GM21528 (cell line): ENCODE measurements at regions not wholly inside any gene's neighbourhood (a gene's known extent, or its start where the extent isn't known, plus 50 kb on each side); places are given as distances from the start of the nearest gene placed in this dataset.
"Not testable (repeated sequence)": the region's sequence is repeated elsewhere in the genome, so short reads cannot be mapped to it uniquely, and the experiment has no call there.

Source experiments
- ATAC-seq: cut with Tn5 transposase; IDR thresholded peaks from one replicate; pipeline ENCODE4 v1.9.1; 2021; ENCODE audit warnings: mild to moderate bottlenecking, moderate library complexity; ENCODE audit not compliant: unreplicated experiment, low FRiP score

DNA sequence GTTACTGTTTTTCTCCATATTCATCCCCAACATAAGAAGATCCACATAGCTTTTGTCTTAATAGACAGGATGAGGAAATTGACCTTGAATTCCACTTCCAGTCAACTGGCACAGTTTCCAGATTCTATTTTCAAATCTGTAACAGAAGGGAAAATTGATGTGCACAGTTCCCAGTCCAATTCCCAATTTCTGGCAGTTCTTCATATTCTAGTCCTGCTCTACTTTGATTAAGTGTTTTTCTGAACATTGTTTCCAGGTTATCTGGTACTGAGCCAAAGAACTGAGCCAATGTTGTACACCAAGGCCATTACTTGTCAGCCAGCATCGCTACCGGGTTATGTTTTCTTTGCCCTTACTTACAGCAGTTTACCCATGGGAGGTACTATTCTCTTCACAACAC lies 1755.4 kb downstream of the PLA2G4A start:
- no peak for ATAC-seq

DNA sequence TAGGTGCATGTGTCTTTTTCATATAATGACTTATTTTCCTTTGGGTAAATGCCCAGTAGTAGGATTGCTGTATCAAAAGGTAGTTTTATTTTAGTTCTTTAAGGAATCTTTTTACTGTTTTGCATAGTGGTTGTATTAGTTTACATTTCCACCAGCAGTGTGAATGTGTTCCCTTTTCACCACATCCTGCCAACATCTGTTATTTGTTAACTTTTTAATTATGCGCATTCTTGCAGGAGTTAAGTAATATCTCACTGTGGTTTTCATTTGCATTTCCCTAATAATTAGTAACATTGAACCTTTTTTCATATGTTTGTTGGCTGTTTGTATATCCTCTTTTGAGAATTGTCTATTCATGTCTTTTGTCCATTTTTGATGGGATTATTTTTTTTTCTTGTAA lies 1761.9 kb downstream of the PLA2G4A start:
- ATAC-seq, result no peak

DNA sequence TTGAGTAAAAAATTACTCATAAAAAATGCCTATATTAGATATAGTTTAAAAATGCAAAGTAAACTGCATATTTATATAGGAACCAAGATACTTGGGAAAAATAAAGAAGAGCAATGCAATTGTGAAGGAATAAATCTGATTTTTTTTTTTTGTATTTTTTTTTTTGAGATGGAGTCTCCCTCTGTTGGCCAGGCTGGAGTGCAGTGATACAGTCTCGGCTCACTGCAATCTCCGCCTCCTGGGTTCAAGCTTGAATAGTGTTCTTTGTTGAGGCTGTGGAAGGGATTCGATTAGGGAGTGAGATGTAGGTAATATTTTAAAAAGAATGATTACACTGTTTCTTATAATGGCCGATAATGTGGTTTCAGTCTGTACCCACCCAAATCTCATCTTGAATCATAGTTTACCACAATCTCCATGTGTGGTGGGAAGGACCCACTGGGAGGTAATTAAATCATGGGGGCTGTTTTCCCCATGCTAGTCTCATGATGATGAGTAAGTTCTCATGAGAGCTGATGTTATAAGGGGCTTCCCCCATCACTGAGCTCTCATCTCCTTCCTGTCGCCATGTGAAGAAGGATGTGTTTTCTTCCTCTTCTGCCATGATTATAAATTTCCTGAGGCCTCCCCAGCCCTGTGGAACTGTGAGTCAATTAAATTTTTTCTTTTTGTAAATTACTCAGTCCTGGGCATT lies 1765.9 kb downstream of the PLA2G4A start:
- no peak for ATAC-seq

DNA sequence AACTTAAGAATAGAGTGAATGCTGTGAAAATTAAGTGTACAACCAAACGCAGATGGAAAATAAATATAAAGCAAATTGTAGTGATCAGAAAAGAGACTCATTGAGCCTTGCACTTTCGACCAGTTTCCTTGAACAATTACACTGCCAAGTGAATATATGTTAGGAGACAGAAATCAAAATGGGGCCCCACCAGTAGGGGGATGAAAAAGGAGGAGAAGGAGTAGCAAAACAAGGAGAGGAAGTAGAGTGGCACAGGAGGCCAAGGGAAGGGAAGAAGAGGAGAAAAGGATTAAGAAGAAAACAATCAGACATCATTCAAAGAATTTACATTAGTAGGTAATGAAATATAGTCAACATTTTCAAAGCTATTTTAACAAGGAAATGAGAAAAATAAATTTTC lies 1770.6 kb downstream of the PLA2G4A start:
- ATAC-seq, result no peak

DNA sequence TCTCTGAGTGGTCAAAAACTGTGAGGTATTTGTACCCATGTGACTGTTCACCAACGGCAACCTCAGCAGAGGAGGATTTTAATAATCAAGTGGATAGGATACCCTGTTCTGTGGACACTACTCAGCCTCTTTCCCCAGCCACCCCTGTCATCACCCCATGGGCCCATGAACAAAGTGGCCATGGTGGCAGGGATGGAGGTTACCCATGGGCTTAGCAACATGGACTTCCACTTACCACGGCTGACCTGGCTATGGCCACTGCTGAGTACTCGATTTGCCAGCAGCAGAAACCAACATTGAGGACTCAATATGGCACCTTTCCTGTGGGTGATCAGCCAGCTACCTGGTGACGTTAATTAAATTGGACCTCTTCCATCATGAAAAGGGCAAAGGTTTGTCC lies 1782.7 kb downstream of the PLA2G4A start:
- ATAC-seq, result no peak

DNA sequence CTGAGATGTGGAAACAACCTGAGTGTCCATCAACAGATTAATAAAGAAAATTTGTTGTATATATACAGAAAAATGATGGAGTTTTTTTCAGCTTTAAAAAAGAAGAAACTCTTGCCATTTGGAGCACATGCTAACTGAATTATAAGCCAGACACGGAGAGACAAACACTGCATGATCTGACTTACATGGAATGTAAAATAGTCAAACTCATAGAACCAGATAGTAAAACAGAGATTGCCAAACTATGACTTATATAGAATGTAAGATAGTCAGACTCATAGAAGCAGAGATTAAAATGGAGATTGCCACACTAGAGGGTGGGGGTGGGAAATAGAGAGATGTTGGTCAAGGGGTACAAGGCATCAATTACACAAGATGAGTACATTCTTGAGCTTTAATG lies 1786.6 kb downstream of the PLA2G4A start:
- no peak for ATAC-seq

DNA sequence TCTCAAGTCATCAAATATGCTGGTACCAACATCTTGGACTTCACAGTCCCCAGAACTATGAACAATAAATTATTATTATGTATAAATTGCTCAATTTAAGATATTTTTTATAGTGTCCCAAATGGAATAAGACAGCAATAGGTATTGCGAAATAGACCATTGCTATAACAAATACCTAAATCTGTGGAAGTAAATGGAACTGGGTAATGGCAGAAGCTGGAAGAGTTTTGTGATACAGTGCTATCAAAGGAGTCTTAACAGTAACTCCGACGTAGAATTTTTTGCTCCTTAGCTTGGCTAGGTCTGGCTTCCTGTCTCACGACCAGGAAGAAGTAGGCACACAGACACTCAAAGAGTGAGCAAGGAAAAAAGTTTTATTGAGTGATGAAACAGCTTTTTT lies 1791.5 kb downstream of the PLA2G4A start:
- ATAC-seq, result no peak

DNA sequence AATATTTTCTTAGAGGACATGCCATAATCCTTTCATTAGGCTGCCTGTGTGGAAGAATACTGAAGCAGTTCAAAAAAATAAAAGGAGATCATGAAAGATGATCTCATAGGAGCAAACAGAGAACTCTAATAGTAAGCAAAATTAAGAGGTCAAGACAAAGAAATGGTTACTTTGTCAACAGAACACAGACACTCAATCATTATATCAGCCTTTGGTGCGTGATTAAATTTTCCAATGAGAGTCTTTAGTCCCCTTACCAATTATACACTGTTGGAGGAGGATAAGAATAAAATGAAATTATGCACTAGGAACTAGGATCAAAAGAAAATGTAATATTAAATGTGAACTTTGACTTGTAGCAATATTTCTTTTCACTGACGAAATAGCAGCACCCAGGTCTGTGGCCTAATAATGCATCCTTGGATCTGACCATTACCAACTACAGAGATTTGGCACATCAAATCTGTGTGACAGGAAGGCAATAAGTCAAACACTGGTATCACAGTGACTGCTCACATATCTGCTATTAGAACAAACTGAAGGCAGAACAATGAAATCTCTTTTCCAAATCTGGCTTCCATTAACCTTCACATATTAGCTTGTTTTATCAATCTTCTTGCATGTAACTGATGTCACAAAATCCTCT lies 1812.9 kb downstream of the PLA2G4A start:
- ATAC-seq, result no peak

DNA sequence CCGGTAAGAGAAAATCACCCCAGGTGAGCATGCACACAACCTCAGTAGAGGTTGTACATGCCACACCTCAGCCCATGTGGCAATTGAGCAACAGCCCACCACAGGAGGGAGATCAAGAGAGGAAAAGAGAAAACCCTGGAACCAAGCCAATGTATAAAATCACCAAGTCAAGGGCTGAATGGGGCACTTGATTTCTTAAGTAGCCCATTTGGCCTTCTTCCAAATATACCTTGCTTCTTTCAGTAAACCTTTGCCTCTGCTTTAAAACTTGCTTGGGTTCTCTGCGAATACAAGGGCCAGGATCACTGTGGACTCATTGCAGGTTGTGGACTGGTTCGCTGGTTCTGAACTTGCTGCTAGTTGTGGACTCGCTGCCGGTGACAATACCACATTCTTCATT lies 1814.0 kb downstream of the PLA2G4A start:
- ATAC-seq, result no peak

DNA sequence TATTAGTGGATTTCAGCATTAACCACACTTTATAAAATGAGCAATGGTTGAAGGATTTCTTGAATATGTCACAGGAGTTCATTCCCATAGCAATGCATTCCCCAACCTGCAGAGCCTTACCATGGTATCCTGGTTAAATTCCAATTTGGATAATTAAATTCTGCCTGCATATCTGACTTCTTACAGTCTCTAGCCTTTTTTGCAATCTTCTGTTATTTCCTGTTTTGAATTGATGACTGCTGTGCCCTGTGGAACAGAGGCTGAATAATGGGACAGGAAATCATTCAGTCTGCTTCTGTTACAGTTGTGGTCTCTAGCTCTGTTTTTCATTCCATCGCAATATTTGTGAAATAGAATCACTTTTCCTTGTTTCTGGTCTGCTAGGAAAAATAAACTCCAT lies 1823.9 kb downstream of the PLA2G4A start:
- no peak for ATAC-seq

DNA sequence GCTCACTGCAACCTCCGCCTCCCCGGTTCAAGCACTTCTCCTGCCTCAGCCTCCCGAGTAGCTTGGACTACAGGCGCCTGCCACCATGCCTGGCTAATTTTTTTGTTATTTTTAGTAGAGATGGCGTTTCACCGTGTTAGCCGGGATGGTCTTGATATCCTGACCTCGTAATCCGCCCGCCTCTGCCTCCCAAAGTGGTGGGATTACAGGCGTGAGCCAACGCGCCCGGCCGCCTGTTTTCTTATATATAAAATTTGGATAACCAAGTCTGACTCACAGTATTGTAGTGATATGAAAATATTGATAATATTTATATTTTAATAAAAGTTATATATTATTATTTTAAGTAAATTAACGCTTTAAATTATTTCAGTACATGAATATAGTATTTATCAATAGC lies 1821.7 kb downstream of the BRINP3 start:
- not testable (repeated sequence) for ATAC-seq

DNA sequence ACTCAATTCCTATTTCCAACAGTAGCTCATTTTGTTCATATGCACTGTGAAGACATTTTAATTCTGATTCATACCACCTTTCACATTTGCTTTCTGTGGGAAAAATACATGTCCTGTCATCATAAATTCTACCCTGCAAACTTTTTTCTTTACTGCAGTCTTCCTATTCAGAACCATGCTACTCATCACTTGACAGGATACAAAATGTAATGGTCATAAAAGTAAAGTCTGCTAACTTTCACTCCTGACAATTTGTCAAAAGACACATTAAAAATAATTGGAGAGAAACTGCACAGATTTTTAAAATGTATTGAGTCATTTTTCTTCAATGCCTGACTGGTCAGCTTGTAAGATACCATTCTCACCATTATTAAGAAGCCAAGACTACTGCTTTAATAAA lies 1817.1 kb downstream of the BRINP3 start:
- ATAC-seq, result no peak

DNA sequence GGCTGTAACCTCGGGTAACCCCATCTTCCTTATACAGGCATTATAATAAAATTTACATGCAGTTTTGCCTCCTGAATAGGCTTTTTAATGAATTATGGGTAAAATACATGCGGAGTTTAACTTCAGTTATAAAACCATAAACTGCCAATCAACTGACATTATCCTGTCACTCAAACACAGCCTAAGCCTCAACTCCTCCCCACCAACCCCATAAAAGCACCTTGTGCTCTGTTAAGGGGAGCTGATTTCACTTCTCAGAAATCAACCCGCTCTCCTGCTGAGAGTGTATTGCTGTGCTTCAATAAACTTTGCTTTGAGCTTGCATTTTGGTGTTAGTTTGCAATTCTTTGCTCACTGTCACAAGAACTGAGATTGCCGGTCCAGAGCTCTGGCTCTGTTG lies 1812.2 kb downstream of the BRINP3 start:
- ATAC-seq, result no peak

DNA sequence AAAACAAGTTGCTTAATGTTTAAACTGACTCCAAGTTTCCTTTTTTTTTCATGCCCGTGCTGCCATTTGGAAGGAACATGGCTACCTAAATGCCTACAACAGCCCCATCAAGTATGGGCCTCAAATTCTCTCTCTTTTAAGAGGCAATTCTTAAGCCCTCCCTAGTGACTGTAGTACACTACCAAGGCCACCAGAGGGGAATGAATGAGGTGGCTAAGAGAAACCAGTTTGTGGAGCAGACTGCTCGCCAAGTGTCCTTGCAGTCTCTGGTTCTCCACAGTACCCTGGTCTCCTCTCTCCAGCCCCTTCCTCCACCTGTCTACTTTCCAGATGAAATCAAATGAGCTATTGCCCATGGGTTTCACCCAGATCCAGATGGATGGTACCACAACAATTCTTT lies 1809.6 kb downstream of the BRINP3 start:
- ATAC-seq, result no peak

DNA sequence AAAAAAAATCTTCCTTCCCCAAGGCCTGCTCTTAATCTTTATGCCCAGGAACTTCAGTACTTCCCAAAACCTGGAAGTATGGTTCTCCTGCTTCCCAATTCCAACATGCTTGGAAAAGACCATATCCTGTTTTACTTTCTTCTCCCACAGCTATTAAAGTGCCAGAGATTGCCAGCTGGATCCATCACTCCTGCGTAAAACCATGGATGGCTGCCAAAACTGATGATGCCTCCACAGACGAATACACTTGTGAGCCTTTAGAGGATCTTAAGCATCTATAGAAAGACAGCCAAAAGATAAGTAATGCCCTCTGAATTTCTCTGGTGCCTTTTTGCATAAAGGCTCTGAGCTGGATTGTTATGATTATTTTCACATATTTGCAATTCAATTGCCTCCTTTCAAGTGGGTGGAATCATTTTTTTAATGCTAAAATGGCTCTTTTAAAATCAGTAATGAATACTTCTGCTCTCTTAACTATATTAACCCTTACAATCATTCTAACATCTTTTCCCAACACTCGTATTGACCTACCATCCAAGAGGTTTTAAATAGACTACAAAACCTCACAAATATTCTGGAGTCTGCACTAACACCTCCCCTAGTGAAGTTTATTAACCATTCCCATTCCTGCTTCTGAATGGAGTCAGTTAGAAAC lies 1807.8 kb downstream of the BRINP3 start:
- ATAC-seq, result no peak

DNA sequence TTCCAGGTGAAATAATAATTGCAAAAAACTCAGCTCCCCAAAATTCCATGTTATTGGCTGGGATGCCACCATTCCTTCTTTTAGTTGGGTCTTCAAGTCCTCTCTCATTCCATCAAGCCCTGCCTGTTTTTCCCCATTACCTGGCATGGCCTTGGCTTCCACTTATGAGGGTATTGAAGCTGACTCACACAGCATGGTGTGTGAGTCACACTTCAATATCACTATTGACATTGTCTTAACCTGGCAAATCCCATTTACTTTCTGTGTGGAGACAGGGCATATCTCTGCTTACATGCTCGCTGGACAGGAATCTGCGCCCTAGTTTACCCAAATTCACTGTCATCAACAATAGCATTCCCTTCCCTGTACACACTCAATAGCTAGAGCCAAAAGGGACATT lies 1806.8 kb downstream of the BRINP3 start:
- ATAC-seq, result no peak

DNA sequence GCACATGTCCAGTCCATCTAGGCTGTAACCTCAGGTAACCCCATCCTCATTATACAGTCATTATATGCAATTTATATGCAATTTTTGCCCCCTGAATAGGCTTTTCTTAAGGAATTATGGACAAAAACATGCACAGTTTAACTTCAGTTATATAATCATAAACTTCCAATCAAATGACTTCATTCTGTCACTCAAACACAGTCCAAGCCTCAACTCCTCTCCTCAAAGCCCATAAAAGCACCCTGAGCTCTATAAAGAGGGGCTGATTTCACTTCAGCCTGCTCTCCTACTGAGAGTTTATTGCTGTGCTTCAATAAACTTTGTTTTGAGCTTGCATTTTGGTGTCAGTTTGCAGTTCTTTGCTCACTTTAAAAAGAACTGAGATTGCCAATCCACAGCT lies 1805.5 kb downstream of the BRINP3 start:
- ATAC-seq, result no peak

DNA sequence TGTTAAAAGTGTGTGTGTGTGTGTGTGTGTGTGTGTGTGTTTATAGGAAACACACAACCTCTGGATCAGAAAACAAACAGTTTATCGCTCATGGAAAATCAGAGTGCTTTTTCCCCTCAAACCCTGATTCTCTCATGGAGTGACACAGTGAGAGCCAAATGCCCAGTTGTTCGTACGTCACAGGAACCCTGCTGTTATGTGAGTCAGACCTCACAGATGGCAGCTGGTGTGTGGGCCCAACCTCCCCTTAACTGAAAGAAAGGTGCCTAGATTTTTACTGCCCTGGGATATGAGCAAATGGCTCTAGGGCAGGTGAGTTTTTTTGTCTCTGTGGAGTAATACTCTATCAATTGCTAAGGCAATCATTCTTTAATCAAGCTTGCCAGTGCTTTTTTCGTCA lies 1788.1 kb downstream of the BRINP3 start:
- ATAC-seq, result no peak

DNA sequence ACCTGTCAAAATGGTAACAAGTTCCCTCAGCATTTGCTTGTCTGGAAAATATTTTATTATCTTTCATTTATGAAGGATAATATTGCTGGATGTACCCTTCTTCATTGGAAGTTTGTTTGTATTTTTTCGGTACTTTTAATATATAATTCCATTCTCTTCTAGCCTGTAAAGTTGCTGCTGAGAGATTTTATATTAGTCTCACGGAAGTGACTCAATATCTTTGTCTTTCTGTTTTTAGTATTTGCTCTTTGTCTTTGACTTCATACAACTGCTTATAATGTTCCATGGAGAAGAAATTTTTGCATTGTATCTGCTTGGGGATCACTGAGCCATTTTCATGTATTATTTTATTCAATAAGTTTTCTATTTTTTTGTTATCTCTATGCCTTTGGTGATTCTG lies 1777.5 kb downstream of the BRINP3 start:
- ATAC-seq, result no peak

DNA sequence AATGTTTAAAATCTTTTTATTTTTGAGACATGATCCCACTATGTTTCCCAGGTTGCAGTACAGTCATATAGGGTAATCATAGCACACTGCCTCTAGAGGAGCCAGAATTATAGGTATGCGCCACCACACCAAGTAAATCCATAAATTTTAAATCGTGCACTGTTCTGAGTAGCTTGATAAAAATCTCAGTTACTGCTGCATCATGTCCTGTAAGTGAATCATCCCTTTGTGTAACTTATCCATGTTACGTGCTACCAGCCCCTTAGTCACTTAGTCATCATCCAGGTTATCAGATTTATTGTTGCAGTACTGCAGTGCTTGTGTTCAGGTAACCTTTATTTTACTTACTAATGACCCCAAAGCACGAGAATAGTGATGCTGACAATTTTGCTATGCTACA lies 1770.9 kb downstream of the BRINP3 start:
- no peak for ATAC-seq

DNA sequence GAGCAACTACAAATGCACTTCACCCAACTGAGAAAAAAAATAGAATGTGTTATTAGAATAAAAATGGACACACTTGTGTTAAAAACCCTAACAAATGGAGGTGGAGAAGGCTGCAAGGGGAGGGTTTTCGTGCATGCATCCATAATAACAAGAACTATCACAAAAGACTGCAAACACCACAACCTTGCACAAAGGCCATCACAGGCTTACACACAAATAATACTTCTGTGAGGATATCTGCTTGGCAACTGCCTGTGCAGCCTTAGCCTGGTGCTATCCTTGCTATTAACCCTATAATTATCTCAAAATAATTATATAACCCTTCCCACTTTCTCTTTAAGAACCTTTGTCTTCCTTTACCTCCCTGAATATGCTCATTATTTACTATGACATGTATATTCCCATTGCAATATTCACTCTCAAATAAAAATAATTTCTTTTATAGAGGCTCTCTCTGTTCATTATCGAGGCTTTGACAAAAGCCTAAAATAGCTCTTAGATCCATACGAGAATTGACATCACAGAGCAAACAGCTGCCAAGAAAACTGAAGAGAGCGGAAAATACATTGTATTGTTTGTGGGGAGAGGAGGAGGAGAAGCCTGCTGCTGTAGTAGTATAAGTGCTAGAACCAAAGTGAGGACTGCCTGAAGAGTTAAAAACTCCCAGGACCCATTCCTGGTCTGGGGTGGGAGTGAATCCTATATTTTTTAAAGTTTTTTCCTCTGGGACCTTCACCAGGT lies 1768.7 kb downstream of the BRINP3 start:
- ATAC-seq, result no peak
